ENCODE measurements at regions not wholly inside any gene's neighbourhood (a gene's known extent, or its start where the extent isn't known, plus 50 kb on each side); places are given as distances from the start of the nearest gene placed in this dataset.

- H3K4me3 ChIP-seq (ENCODE audit: low read length), result no peak overlapping the region
- DNase-seq (no peak), ATAC-seq (no peak)
- H3K27ac ChIP-seq (ENCODE audit: low read length), result no peak overlapping the region
- no TSS peak for BruUV-seq (replicated peaks)
- no peaks in the 10 kb centered on the region for H3K9me2 ChIP-seq (replicated peaks; ENCODE audit: low read length)
- no peak overlapping the region for H3K4me2 ChIP-seq (ENCODE audit: low read length)
- H3K36me3 ChIP-seq (ENCODE audit: low read depth, low read length), result no peaks in the 10 kb centered on the region
- no peak overlapping the region for H2AFZ ChIP-seq (ENCODE audit: low read length)
- intact Hi-C loops (cut with micrococcal nuclease), result no loop called here
- no peaks in the 10 kb centered on the region for H3K79me2 ChIP-seq (ENCODE audit: low read length)
- H4K20me1 ChIP-seq (ENCODE audit: low read length), result no peaks in the 10 kb centered on the region
- no peak for TF ChIP-seq CTCF (conservative IDR thresholded peaks at IDR 0.05; ENCODE audit: low read depth, low read length)
- TF ChIP-seq EZH2 (IDR thresholded peaks at IDR 0.05; ENCODE audit: low read length, unreplicated experiment), result no peak
- TF ChIP-seq EZH2phosphoT487 (IDR thresholded peaks at IDR 0.05; ENCODE audit: borderline replicate concordance, low read length), result no peak
- no peaks in the 10 kb centered on the region for H3F3A ChIP-seq (ENCODE audit: low read length, unreplicated experiment)
- H3K9me3 ChIP-seq (ENCODE audit: low read length), result no peaks in the 10 kb centered on the region
- H3K4me1 ChIP-seq (ENCODE audit: insufficient read depth, low read length), result peaks cover 15% of the 10 kb centered on the region
- CTCF ChIA-PET, result no interaction called here
- H3K27me3 ChIP-seq (ENCODE audit: low read length), result no peaks in the 10 kb centered on the region
- POLR2A ChIA-PET (ENCODE audit: unreplicated experiment), result no interaction called here
- no peak overlapping the region for H3K9ac ChIP-seq (ENCODE audit: low read length)
Observed at GRCh38 chr2:120943403-120944034, 207.9 kb downstream of the GLI2 start.

GRCh38 chr2:120944575-120944974 lies 208.9 kb downstream of the GLI2 start:
- Histone ChIP-seq H2AFZ (ENCODE audit: low read length) (no peak overlapping the region), H3K36me3 (ENCODE audit: low read depth, low read length) (no peaks in the 10 kb centered on the region), H3K9ac (ENCODE audit: low read length) (no peak overlapping the region), H3K9me2 (replicated peaks; ENCODE audit: low read length) (no peaks in the 10 kb centered on the region), H3K27ac (ENCODE audit: low read length) (no peak overlapping the region), H4K20me1 (ENCODE audit: low read length) (no peaks in the 10 kb centered on the region), H3F3A (ENCODE audit: low read length, unreplicated experiment) (no peaks in the 10 kb centered on the region), H3K4me1 (ENCODE audit: insufficient read depth, low read length) (peaks cover 12% of the 10 kb centered on the region), H3K79me2 (ENCODE audit: low read length) (no peaks in the 10 kb centered on the region), H3K9me3 (ENCODE audit: low read length) (no peaks in the 10 kb centered on the region), H3K27me3 (ENCODE audit: low read length) (no peaks in the 10 kb centered on the region), H3K4me2 (ENCODE audit: low read length) (no peak overlapping the region), H3K4me3 (ENCODE audit: low read length) (no peak overlapping the region)
- BruUV-seq (replicated peaks), result no TSS peak
- CTCF ChIA-PET, result interaction anchor here (0.6 kb wide), 1 partner anchor 126 kb away, joined by 7 read pairs; no protein-coding TSS in a partner anchor
- POLR2A ChIA-PET (ENCODE audit: unreplicated experiment), result no interaction called here
- ATAC-seq, result no peak
- intact Hi-C loops (cut with micrococcal nuclease), result no loop called here
- TF ChIP-seq CTCF (conservative IDR thresholded peaks at IDR 0.05; ENCODE audit: low read depth, low read length), result no peak
- no peak for TF ChIP-seq EZH2 (IDR thresholded peaks at IDR 0.05; ENCODE audit: low read length, unreplicated experiment)
- no peak for TF ChIP-seq EZH2phosphoT487 (IDR thresholded peaks at IDR 0.05; ENCODE audit: borderline replicate concordance, low read length)
- DNase-seq, result no peak

- Histone ChIP-seq H3K79me2 (ENCODE audit: low read length) (no peaks in the 10 kb centered on the region), H3F3A (ENCODE audit: low read length, unreplicated experiment) (no peaks in the 10 kb centered on the region), H3K36me3 (ENCODE audit: low read depth, low read length) (no peaks in the 10 kb centered on the region), H2AFZ (ENCODE audit: low read length) (no peak overlapping the region), H3K4me2 (ENCODE audit: low read length) (no peak overlapping the region), H3K9me3 (ENCODE audit: low read length) (no peaks in the 10 kb centered on the region), H3K9ac (ENCODE audit: low read length) (no peak overlapping the region), H3K27me3 (ENCODE audit: low read length) (no peaks in the 10 kb centered on the region), H3K4me3 (ENCODE audit: low read length) (no peak overlapping the region), H3K4me1 (ENCODE audit: insufficient read depth, low read length) (peaks cover 12% of the 10 kb centered on the region), H3K9me2 (replicated peaks; ENCODE audit: low read length) (no peaks in the 10 kb centered on the region), H4K20me1 (ENCODE audit: low read length) (no peaks in the 10 kb centered on the region), H3K27ac (ENCODE audit: low read length) (no peak overlapping the region)
- DNase-seq (no peak), ATAC-seq (no peak)
- POLR2A ChIA-PET (ENCODE audit: unreplicated experiment), result interaction anchor here (0.6 kb wide), 1 partner anchor 130 kb away, joined by 4 read pairs; no protein-coding TSS in a partner anchor
- intact Hi-C loops (cut with micrococcal nuclease), result no loop called here
- no TSS peak for BruUV-seq (replicated peaks)
- CTCF ChIA-PET, result interaction anchor here (0.6 kb wide), 1 partner anchor 125 kb away, joined by 7 read pairs; no protein-coding TSS in a partner anchor
- TF ChIP-seq CTCF (conservative IDR thresholded peaks at IDR 0.05; ENCODE audit: low read depth, low read length), result no peak
- TF ChIP-seq EZH2 (IDR thresholded peaks at IDR 0.05; ENCODE audit: low read length, unreplicated experiment), result no peak
- TF ChIP-seq EZH2phosphoT487 (IDR thresholded peaks at IDR 0.05; ENCODE audit: borderline replicate concordance, low read length), result no peak
Observed at GRCh38 chr2:120945091-120945490, 209.4 kb downstream of the GLI2 start.

Data from PC-3 (cell line).